Activated CD4-positive, alpha-beta T cell treated with anti-CD3 and anti-CD28 coated beads for 48 hours (primary cell): ENCODE measurements at regions not wholly inside any gene's neighbourhood (a gene's known extent, or its start where the extent isn't known, plus 50 kb on each side); places are given as distances from the start of the nearest gene placed in this dataset.

Experiments used
- DNase-seq: peaks from one replicate; pipeline ENCODE4 v3.0.0-alpha.2; 2020

GRCh38 chr1:94325377-94326302, 88.3 kb upstream of the ARHGAP29 start:
- DNase-seq, result no peak

- no peak for DNase-seq
Observed at GRCh38 chr1:94324178-94324544, 86.8 kb upstream of the ARHGAP29 start.

DNA sequence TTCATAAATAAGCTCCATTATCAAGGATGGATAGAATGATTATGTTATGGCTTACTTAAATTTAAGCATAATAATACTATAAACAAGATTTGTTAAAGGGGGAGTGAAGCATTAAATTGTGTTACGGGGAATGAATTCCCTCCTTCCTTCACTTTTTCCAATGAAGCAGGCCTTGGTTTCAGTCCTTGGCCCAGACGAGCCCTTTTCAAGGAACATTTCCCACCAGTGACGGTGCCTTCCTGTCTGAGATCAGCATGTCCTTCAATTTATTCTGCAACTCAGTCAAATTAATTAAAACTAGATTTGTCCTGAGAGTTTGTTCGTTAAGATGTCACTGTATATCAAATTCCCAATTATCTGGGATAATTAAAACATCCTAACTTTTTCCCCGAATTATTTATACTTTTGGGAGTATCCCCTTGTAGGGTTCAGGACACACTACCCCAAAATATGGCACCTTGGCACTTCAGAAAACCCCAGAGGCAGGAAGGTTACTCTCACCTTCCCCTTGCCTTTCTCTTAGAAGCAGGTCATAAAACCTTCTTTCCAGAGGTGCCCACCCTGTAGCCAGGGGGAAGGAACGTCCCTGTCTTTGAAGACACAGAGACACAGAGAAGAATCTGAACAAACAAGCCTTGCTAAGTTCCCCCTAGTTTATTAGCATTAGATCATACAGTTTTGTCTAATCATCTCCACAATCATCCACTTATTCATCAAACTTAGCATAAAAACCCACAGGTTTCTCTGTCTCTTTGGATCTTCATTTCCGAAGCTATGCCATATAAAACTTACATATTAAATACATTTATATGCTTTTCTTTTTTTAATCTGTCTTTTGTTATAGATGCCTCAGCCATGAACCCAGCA, 86.2 kb upstream of the ARHGAP29 start:
- DNase-seq, result no peak

DNA sequence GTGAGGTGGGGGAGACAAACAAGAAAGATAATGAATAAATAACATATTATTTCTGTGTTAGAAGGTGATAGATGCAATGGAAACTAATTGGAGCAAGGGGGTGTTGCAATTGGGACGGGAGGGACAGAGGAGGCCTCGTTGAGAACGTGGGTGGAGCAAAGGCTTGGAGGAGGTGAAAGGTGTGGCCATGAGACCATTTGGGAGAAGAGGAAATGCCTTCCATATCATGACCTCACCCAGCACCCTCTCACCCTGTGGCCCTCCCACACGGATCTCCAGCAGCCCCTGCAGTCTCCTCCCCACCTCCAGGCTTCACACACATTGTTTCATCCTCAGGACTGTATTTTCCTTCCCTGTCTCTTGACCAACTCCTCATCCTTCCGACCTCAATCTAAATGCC, 85.3 kb upstream of the ARHGAP29 start:
- DNase-seq, result no peak

DNA sequence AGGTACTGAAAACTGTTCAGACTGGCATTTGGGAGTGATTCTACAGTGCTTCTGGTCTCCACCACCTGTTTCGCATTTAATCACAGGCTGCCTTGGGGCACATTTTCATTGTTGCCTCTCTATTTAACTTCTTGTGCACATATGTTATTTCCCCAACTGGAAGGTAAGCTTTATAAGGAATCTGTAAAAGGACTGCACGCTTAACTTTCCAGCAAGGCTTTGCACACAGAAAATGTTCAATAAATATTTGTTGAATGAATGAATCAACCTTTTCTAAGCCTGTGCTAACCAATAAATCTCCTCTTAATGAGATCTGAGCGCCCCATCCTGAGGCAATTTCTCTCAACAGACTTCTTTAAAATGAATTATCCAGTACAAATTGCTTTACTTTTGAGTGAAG, 84.3 kb upstream of the ARHGAP29 start:
- no peak for DNase-seq

DNA sequence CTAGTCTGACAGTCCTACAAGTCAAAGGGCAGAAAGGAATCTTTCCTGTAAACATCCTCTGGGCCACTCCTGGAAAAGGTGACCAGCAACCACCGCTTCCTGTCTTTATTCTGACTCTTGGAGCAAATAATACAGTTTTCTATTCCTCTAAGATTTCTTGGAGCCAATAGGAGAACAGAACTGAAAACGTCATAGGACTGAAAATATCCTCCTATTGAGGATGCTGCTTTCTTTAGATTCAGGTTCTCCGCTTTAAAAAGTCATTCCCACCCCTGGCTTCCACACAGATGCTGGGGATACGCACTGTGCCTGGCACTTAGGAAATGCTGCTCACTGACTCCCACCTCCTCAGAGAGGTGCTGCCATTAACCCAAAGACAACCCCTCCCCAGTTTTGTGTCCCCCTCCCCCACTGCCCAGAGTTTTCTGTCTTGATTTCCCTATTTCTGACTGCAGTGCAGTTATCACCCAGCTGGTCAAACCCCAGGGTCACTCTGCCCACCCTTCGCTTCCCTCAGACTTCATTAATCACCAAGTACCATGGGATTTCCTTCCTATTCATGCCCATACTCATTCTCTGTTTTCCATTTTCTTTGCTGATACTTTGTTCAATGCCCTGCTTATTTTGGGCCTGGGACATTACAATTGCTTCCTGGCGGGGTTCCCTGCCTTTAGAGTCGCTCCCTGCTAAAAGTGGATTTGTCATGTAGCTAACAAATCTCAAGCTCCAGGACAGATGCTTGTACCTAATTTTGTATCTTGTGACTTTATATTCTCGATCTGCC, 82.1 kb upstream of the ARHGAP29 start:
- DNase-seq, result no peak

- DNase-seq, result no peak
Observed at GRCh38 chr1:94318505-94319030, 81.2 kb upstream of the ARHGAP29 start.

DNA sequence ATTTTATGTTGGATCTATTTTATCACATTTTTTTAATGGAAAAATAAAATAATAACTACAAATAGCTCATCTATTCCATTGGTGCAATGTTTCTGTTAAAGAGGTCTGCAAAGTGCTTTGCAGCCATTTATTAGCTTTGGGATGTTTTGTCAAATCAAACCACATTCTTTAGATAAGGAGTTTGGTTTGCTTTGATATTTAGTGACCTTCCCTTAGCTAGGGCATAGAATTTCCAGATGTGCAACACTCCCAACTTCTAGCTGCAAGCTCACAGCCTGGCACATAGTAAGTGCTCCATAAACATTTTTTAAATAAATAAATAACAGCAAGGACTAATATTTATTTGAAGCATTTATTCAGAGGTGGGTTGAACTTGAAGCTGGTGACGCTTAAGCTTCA, 80.4 kb upstream of the ARHGAP29 start:
- no peak for DNase-seq

DNA sequence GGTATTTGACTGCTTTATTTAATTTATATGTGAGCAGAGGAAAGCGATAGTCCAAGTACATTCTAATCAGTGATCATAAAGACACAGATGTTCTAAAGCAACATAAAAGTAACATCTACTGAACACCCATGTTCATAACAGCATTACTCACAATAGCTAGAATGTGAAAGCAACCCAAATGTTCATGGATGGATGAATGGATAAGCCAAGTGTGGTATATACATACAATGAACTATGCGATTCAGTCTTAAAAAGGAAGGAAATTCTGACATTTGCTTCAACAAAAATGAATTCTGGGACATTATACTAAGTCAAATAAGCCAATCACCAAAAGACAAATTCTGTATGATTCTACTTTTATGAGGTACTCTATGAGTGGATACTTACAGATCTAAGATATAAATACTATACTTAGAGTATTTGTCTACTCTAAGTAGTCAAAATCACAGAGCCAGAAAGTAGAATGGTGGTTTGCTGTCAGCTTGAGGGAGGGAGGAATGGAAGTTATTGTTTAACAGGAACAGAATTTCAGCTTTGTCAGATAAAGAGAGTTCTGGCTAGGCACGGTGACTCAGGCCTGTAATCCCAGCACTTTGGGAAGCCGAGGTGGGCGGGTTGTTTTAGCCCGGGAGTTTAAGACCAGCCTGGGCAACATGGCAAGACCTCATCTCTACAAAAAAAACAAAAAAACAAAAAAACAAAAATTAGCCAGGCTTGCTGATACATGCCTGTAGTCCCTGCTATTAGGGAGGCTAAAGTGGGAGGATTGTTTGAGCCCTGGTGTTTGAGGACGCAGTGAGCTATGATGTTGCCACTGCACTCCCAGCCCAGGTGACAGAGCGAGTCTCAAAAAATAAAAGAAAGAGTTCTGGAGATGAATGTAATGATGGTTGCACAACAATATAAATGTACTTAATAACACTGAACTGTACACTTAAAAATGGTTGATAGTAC, 79.7 kb upstream of the ARHGAP29 start:
- DNase-seq, result no peak

DNA sequence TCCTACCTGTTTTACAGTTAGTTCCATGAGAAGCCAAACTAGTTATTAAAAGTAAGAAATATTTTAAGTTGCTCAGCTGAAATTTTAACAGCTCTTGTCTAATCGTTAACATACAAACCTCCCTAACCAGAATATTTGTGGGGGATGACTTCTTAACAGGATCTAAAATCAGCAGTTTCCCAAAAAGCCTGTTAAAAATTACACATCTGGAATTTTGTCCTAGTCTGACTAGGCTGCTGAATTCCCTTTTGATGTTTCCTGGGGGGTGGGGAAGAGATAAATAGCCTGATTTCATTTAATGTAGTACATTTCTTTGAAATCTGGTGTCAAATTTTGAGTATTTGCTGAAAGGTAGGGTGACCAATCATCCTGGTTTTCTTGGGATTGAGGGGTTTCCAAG, 78.8 kb upstream of the ARHGAP29 start:
- no peak for DNase-seq

DNA sequence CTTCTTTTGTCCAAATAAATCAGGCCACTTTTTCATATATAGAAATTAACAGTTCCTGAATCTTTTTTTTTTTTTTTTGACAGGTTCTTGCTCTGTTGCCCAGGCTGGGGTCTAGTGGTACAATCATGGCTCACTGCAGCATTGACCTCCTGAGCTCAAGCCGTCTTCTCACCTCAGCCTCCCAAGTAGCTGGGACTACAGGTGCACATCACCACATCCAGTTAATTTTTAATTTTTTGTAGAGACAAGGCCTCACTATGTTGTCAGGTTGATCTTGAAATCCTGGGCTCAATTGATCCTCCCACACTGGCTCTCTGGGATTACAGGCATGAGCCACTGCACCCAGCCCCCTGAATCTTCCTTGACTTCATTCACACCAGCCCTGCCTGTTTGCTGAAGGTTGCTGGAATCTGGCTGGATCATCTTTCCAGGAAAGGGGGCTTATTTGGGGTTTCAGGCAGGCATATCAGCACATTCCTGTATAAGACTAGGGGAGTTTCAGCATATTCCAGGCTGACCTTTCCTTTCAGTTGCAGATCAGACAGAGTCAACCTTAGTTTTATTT, 78.2 kb upstream of the ARHGAP29 start:
- DNase-seq, result no peak

GRCh38 chr1:94314222-94314858, 77.0 kb upstream of the ARHGAP29 start:
- DNase-seq, result no peak

- DNase-seq, result no peak
Observed at GRCh38 chr1:94310570-94311270, 73.3 kb upstream of the ARHGAP29 start.

DNA sequence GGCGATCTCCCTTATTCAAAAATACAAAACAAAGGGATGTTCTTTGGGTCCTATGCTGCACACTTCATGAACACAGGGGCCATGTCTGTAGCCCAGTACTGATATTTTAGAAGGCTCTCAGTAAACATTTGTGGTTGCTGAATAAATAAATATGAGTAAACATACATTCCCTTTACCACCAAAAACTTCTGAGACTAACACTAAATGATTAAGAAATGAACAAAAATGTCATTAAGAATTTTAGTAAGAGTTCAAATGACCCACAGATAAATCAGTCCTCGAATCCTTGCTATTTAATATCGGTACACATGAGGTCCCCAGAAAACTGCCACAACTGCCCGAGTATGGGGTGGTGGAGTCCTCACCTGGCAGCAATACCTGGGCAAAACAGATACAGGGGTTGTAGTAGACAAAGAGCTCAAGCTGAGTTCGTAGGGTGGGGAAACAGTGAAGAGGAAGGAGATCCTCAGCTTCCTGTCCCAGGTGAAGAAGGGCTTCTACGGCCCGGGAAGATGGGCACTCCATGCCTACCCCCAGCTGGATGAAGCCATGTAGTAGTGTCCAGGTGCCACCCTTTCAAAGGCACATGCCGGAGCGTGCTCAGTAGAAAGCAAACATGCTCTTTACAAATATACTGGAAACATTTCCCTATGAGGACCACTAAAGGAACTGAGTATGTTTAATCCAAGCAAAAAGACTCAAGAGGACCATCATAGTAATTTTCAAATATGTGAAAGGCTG, 72.6 kb upstream of the ARHGAP29 start:
- no peak for DNase-seq

DNA sequence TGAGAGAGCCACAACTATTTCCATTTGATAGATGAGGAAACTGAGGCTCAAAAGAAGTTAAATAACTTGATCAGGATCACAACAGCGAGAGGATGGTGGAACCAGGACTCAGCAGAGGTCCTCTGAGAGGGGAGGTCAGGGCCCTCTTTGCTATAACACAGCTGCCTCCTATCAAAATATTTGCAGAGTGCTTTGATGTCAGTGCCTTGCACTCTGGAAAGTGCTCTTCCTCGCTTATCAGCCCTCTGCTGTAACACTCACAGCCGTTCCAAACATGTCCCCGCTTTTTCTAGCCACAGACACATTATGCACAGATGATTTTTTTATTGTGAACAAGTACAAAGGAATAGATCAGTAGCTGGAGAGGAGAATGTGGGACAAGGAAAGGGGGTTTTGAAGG, 71.8 kb upstream of the ARHGAP29 start:
- no peak for DNase-seq

- no peak for DNase-seq
Observed at GRCh38 chr1:94306521-94306920, 69.1 kb upstream of the ARHGAP29 start.

DNA sequence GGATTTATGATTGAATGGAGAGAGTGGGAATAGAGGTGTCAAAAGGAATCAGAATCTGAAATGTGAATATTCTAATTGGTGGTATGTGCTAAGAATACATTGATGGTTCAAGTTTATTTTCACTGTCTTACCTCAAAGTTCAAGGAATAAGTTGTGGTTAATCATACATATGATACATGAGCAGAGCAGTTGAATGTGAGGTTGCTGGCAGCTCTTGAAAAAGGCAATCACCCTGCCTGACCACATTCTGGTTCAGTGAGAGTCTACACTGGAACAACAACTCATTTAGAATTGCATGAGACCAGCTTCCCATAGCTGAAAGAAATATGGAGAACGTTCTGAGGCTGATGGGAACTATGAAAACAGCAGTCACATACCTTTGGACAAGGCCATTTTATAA, 68.3 kb upstream of the ARHGAP29 start:
- DNase-seq, result no peak

DNA sequence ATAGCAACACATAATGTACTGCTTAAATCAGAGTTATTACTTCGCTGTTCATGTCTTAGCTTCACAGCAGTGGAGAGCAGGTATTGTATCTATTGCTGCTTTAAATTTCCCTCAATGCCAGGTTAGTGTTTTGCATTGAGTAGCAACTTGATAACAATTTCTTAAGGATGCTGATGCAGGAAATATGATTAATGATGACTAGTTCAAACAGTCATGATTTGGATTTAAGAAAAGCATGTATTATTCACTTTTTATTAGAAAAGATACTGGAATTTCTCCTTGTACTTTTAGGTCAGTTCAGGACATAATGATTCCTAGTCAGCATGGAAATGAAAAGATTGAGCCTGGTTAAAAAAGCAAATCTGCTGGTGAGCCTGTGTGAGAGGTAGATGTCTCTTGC, 67.2 kb upstream of the ARHGAP29 start:
- DNase-seq, result no peak

DNA sequence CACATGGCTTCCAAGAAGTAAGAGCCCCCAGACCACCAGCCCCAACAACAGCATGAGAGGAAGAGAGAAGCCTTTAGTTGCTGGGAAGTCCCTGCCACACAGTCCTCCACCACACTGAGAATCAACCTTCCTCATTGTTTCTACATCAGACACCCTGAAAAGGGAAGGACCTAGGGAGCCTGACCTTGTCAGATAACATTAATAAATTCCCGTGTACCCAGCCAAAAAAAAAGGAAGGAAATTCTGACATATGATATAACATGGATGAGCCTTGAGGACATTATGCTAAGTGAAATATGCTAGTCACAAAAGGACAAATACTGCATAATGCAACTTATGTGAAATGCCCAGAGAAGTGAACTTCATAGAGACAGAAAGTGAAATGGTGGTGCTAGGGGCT, 65.6 kb upstream of the ARHGAP29 start:
- no peak for DNase-seq

- no peak for DNase-seq
Observed at GRCh38 chr1:94302497-94302896, 65.1 kb upstream of the ARHGAP29 start.
